Keratinocyte (primary cell): ENCODE measurements at regions not wholly inside any gene's neighbourhood (a gene's known extent, or its start where the extent isn't known, plus 50 kb on each side); places are given as distances from the start of the nearest gene placed in this dataset.

Experiments used
- EZH2 ChIP-seq: IDR thresholded peaks from one replicate; pipeline ENCODE4 v1.6.1; 2012; ENCODE audit warnings: inconsistent platforms, mild to moderate bottlenecking, low read length, moderate library complexity
- TF ChIP-seq, protein P1 (sequence below), 3 experiments: IDR thresholded peaks in 1 of 3; conservative IDR thresholded peaks in 1 of 3; optimal IDR thresholded peaks in 1 of 3; 2 replicates in 2 of 3; 3 replicates in 1 of 3; pipeline versions ENCODE3 to v1.5.1; 2011; ENCODE audit warnings: low read length in 3 of 3, mild to moderate bottlenecking in 3 of 3, moderate library complexity in 2 of 3, control low read depth in 1 of 3, inconsistent platforms in 1 of 3; ENCODE audit not compliant: insufficient read depth in 2 of 3; ENCODE audit errors: extremely low read depth in 1 of 3

DNA sequence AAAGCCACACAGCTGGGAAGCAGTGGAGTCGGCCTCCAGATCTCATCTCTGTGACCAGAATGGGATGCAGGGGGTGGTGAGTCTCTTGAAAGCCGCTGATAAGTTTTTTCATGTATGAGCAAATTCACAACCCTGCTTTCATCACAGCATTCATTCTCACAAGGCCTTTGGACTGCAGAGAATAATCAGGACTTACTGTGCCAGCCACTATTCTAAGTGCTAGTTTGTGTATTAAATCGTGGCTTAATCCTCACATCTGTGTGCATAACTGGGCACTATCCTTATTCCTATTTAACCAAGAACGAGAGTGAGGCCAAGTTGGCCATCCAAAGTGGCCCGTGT lies 64.2 kb upstream of the POLG start:
- TF ChIP-seq, protein P1, sequence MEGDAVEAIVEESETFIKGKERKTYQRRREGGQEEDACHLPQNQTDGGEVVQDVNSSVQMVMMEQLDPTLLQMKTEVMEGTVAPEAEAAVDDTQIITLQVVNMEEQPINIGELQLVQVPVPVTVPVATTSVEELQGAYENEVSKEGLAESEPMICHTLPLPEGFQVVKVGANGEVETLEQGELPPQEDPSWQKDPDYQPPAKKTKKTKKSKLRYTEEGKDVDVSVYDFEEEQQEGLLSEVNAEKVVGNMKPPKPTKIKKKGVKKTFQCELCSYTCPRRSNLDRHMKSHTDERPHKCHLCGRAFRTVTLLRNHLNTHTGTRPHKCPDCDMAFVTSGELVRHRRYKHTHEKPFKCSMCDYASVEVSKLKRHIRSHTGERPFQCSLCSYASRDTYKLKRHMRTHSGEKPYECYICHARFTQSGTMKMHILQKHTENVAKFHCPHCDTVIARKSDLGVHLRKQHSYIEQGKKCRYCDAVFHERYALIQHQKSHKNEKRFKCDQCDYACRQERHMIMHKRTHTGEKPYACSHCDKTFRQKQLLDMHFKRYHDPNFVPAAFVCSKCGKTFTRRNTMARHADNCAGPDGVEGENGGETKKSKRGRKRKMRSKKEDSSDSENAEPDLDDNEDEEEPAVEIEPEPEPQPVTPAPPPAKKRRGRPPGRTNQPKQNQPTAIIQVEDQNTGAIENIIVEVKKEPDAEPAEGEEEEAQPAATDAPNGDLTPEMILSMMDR (optimal IDR thresholded peaks at IDR 0.05 in 1 of 3, IDR thresholded peaks at IDR 0.05 in 1 of 3, conservative IDR thresholded peaks at IDR 0.05 in 1 of 3; ENCODE audit: extremely low read depth in 1 of 3, insufficient read depth in 2 of 3, low read length in 3 of 3), result no peak
- TF ChIP-seq EZH2, result no peak
